GM23248 (cell line): ENCODE measurements at regions not wholly inside any gene's neighbourhood (a gene's known extent, or its start where the extent isn't known, plus 50 kb on each side); places are given as distances from the start of the nearest gene placed in this dataset.

Source experiments
- EZH2 ChIP-seq: fragments of 200-600 bp; sonication (generic); IDR thresholded peaks from 2 replicates; pipeline ENCODE4 v1.6.1; 2018; ENCODE audit warnings: antibody characterized with exemption, mild to moderate bottlenecking; ENCODE audit not compliant: insufficient read depth, poor library complexity, severe bottlenecking
- EZH2phosphoT487 ChIP-seq: fragments of 200-600 bp; sonication (generic); IDR thresholded peaks from 2 replicates; pipeline ENCODE4 v1.6.1; 2018; ENCODE audit warnings: antibody characterized with exemption, moderate library complexity, mild to moderate bottlenecking, low read depth; ENCODE audit not compliant: insufficient read depth

GRCh38 chr16:72301523-72302236 is 129.7 kb upstream of the PMFBP1 start:
- TF ChIP-seq EZH2 (no peak), EZH2phosphoT487 (no peak)
